Endodermal cell (in vitro differentiated cells): ENCODE measurements at regions not wholly inside any gene's neighbourhood (a gene's known extent, or its start where the extent isn't known, plus 50 kb on each side); places are given as distances from the start of the nearest gene placed in this dataset.

Source experiments
- DNase-seq: peaks from one replicate; pipeline ENCODE4 v3.0.0-alpha.2; 2017
- H3K27ac ChIP-seq: 2 replicates; pipeline ENCODE4 v1.5.1; 2013; ENCODE audit warnings: mild to moderate bottlenecking, low read depth, low read length, moderate library complexity
- H3K27me3 ChIP-seq: 2 replicates; pipeline ENCODE4 v1.6.1; 2013; ENCODE audit warnings: mild to moderate bottlenecking, low read length, moderate library complexity; ENCODE audit not compliant: insufficient read depth, control insufficient read depth, poor library complexity, severe bottlenecking
- H3K36me3 ChIP-seq: 2 replicates; pipeline ENCODE4 v1.7.0; 2013; ENCODE audit warnings: mild to moderate bottlenecking, low read length, moderate library complexity; ENCODE audit not compliant: control insufficient read depth, insufficient read depth
- H3K4me1 ChIP-seq: one replicate; pipeline ENCODE4 v1.7.0; 2013; ENCODE audit warnings: low read length; ENCODE audit not compliant: control insufficient read depth, insufficient read depth
- H3K4me3 ChIP-seq: 2 replicates; pipeline ENCODE4 v1.5.1; 2013; ENCODE audit warnings: mild to moderate bottlenecking, low read length, moderate library complexity
- H3K9ac ChIP-seq: 2 replicates; pipeline ENCODE4 v1.6.1; 2013; ENCODE audit warnings: mild to moderate bottlenecking, low read length, moderate library complexity; ENCODE audit not compliant: poor library complexity, severe bottlenecking; ENCODE audit errors: extremely low read depth
- H3K9me3 ChIP-seq: 2 replicates; pipeline ENCODE4 v1.6.1; 2013; ENCODE audit warnings: mild to moderate bottlenecking, low read length, moderate library complexity; ENCODE audit not compliant: control insufficient read depth
- H3K27ac Mint-ChIP-seq: 2 replicates; pipeline ENCODE4 v1.8.0; 2020; ENCODE audit warnings: mixed read lengths
- H3K27me3 Mint-ChIP-seq: 2 replicates; pipeline ENCODE4 v1.8.0; 2021; ENCODE audit warnings: mild to moderate bottlenecking, mixed read lengths; ENCODE audit not compliant: insufficient read depth
- H3K36me3 Mint-ChIP-seq: 2 replicates; pipeline ENCODE4 v1.8.0; 2020; ENCODE audit warnings: low read depth, mixed read lengths
- H3K4me1 Mint-ChIP-seq: 2 replicates; pipeline ENCODE4 v1.8.0; 2020; ENCODE audit warnings: mixed read lengths
- H3K4me3 Mint-ChIP-seq: 2 replicates; pipeline ENCODE4 v1.8.0; 2020; ENCODE audit warnings: mild to moderate bottlenecking, moderate library complexity, mixed read lengths
- H3K9me3 Mint-ChIP-seq: 2 replicates; pipeline ENCODE4 v1.8.0; 2020; ENCODE audit warnings: mild to moderate bottlenecking, mixed read lengths
- CTCF ChIP-seq: fragments of 200-600 bp; sonication (generic); conservative IDR thresholded peaks from 2 replicates; pipeline ENCODE4 v1.5.0; 2021; ENCODE audit warnings: antibody characterized with exemption, mild to moderate bottlenecking
- WGBS, 2 experiments: methylation state at CpG; one replicate each; pipeline versions ENCODE4 v1.1.5 to v1.1.7; 2013; ENCODE audit warnings: missing lambda C conversion rate in 2 of 2, mixed read lengths in 1 of 2; ENCODE audit not compliant: insufficient coverage in 1 of 2, insufficient read length in 1 of 2; 5-methylcytosine and 5-hydroxymethylcytosine counted together

DNA sequence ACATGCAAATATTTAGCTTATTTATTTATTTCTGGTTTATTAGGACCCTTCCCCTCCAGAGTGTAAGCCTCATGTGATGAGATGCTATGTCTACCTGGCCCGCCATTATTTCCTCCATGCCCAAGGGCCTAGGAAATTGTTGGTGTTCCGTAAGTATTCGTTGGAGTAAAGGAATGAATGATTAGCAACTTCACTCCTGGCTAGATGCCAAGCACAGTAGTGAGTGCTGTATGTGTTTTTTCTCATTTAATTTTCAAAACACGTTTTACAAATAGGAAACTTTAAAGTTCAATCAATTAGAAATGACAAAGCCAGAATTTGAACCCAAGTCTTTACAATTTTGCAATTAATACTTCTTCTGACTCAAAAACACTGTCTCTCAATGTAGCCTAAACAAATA is 253.8 kb downstream of the BCAT1 start:
- Histone ChIP-seq H3K4me3 (no peak overlapping the region), H3K9ac (no peak overlapping the region), H3K36me3 (no peaks in the 10 kb centered on the region), H3K9me3 (no peaks in the 10 kb centered on the region), H3K4me1 (no peaks in the 10 kb centered on the region), H3K27me3 (no peaks in the 10 kb centered on the region), H3K27ac (no peak overlapping the region)
- peaks cover 2% of the 10 kb centered on the region for H3K9me3 Mint-ChIP-seq
- peaks cover 6% of the 10 kb centered on the region for H3K4me1 Mint-ChIP-seq
- no peaks in the 10 kb centered on the region for H3K36me3 Mint-ChIP-seq
- no peaks in the 10 kb centered on the region for H3K27me3 Mint-ChIP-seq
- no peak overlapping the region for H3K4me3 Mint-ChIP-seq
- H3K27ac Mint-ChIP-seq, result no peak overlapping the region
- no peak for TF ChIP-seq CTCF
- DNase-seq, result no peak
- WGBS, 2 experiments, result 80 to 94% methylated on average over 1 to 4 of the region's 4 CpGs

GRCh38 chr12:24688601-24689000 is 260.3 kb downstream of the BCAT1 start:
- H3K27me3 ChIP-seq, result no peaks in the 10 kb centered on the region
- peaks cover 6% of the 10 kb centered on the region for H3K4me1 Mint-ChIP-seq
- no peak overlapping the region for H3K27ac ChIP-seq
- no peak for DNase-seq
- no peaks in the 10 kb centered on the region for H3K9me3 ChIP-seq
- H3K9ac ChIP-seq, result no peak overlapping the region
- H3K4me3 ChIP-seq, result no peak overlapping the region
- no peaks in the 10 kb centered on the region for H3K36me3 Mint-ChIP-seq
- H3K4me3 Mint-ChIP-seq, result no peak overlapping the region
- peaks cover 8% of the 10 kb centered on the region for H3K9me3 Mint-ChIP-seq
- H3K36me3 ChIP-seq, result no peaks in the 10 kb centered on the region
- WGBS, 2 experiments, result 87 to 93% methylated on average over 5 to 6 of the region's 6 CpGs
- no peak overlapping the region for H3K27ac Mint-ChIP-seq
- no peaks in the 10 kb centered on the region for H3K4me1 ChIP-seq
- TF ChIP-seq CTCF, result no peak
- no peaks in the 10 kb centered on the region for H3K27me3 Mint-ChIP-seq

DNA sequence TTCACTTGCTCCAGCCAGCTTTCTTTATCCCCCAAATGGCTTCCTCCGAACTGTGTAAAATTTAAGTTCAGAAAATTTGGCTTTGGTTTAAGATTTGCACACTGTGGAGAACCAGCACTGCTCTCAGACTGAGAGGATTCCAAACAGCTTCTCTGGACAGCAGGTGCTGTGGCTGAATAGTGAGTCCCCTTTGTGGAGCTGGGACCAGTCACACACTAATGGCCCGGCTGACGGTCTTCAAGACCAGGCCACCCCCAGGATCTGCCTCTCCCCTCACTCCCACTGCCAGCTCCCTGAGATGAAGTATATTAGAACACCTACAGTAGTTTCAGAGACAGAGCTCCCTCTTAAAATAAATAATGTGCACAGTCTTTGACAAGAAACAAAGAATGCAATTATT is 267.3 kb downstream of the BCAT1 start:
- H3K9me3 ChIP-seq, result no peaks in the 10 kb centered on the region
- DNase-seq, result no peak
- no peak overlapping the region for H3K27ac Mint-ChIP-seq
- H3K9ac ChIP-seq, result no peak overlapping the region
- WGBS, 2 experiments, result 88 to 100% methylated on average over 1 to 3 of the region's 3 CpGs
- peaks cover 16% of the 10 kb centered on the region for H3K4me1 Mint-ChIP-seq
- no peaks in the 10 kb centered on the region for H3K27me3 Mint-ChIP-seq
- peaks cover 10% of the 10 kb centered on the region for H3K9me3 Mint-ChIP-seq
- H3K4me3 ChIP-seq, result no peak overlapping the region
- no peaks in the 10 kb centered on the region for H3K27me3 ChIP-seq
- no peaks in the 10 kb centered on the region for H3K4me1 ChIP-seq
- no peaks in the 10 kb centered on the region for H3K36me3 ChIP-seq
- TF ChIP-seq CTCF, result no peak
- H3K36me3 Mint-ChIP-seq, result no peaks in the 10 kb centered on the region
- H3K4me3 Mint-ChIP-seq, result no peak overlapping the region
- H3K27ac ChIP-seq, result peak overlapping the region; percentile 14
